Small intestine (tissue), 7 donors: ENCODE measurements at regions not wholly inside any gene's neighbourhood (a gene's known extent, or its start where the extent isn't known, plus 50 kb on each side); places are given as distances from the start of the nearest gene placed in this dataset.
A peak's percentile ranks its signal among the peaks of the same experiment; 100 is the strongest.

ENCODE experiments used
- DNase-seq, 2 donors: peaks; one replicate each; pipeline versions ENCODE4 v3.0.0 to v3.0.0-alpha.2; 2013
- FAIRE-seq: peaks from 2 replicates; lab custom pipeline; 2012; peaks lifted over from hg19 to GRCh38; lab: Jason Lieb, UNC
- H3K27ac ChIP-seq, 3 donors: one replicate each; pipeline ENCODE4 v1.5.1; 2013; ENCODE audit warnings: low read length in 2 of 3, mild to moderate bottlenecking in 2 of 3, control low read depth in 1 of 3, inconsistent platforms in 1 of 3, low read depth in 1 of 3, moderate library complexity in 1 of 3
- H3K27me3 ChIP-seq, 3 donors: one replicate each; pipeline ENCODE4 v1.6.1; 2013; ENCODE audit warnings: low read length in 3 of 3, inconsistent platforms in 1 of 3; ENCODE audit not compliant: control insufficient read depth in 3 of 3, insufficient read depth in 3 of 3
- H3K36me3 ChIP-seq, 3 donors: one replicate each; pipeline ENCODE4 v1.6.1; 2013; ENCODE audit warnings: low read length in 3 of 3, inconsistent platforms in 1 of 3, low read depth in 1 of 3, mild to moderate bottlenecking in 1 of 3, moderate library complexity in 1 of 3; ENCODE audit not compliant: control insufficient read depth in 3 of 3, insufficient read depth in 2 of 3
- H3K4me1 ChIP-seq, 3 donors: one replicate each; pipeline ENCODE4 v1.6.1; 2013; ENCODE audit warnings: low read length in 2 of 3, inconsistent platforms in 1 of 3, low read depth in 1 of 3, mild to moderate bottlenecking in 1 of 3, moderate library complexity in 1 of 3; ENCODE audit not compliant: control insufficient read depth in 3 of 3, insufficient read depth in 2 of 3
- H3K4me3 ChIP-seq, 3 donors: one replicate each; pipeline ENCODE4 v1.5.1; 2013; ENCODE audit warnings: low read length in 3 of 3, control low read depth in 1 of 3, inconsistent platforms in 1 of 3, low read depth in 1 of 3, mild to moderate bottlenecking in 1 of 3, moderate library complexity in 1 of 3
- H3K9me3 ChIP-seq, 2 donors: one replicate each; pipeline ENCODE4 v1.6.1; 2013; ENCODE audit warnings: low read depth in 1 of 2, low read length in 1 of 2; ENCODE audit not compliant: control insufficient read depth in 2 of 2, insufficient read depth in 1 of 2
- WGBS, 3 donors: extraction: QIAGEN DNeasy Blood & Tissue Kit; methylation state at CpG; one replicate each; pipeline ENCODE4 v1.1.7; 2013; 5-methylcytosine and 5-hydroxymethylcytosine counted together
- donor health status: healthy with polysubstance abuse.
- donor health status: control.
- donor health status: control.
- donor health status: Bipolar disorder and iron deficiency.
- donor health status: healthy.

GRCh38 chr20:51230727-51231126, 207.8 kb upstream of the KCNG1 start:
- FAIRE-seq (no peak), DNase-seq (no peak)
- Histone ChIP-seq H3K27ac (no peak overlapping the region), H3K36me3 (no peaks in the 10 kb centered on the region), H3K4me1 (no peaks in the 10 kb centered on the region), H3K27me3 (peaks cover 0 to 24% (median 7%) of the 10 kb centered on the region in 3 donors), H3K9me3 (no peaks in the 10 kb centered on the region), H3K4me3 (no peak overlapping the region)
- 37 to 49% (median 47%) methylated on average over 11 of the region's 11 CpGs for WGBS, 3 donors

GRCh38 chr20:51228763-51229162, 205.9 kb upstream of the KCNG1 start:
- no peak for FAIRE-seq
- H3K27me3 ChIP-seq = peaks cover 0 to 28% (median 7%) of the 10 kb centered on the region in 3 donors

DNA sequence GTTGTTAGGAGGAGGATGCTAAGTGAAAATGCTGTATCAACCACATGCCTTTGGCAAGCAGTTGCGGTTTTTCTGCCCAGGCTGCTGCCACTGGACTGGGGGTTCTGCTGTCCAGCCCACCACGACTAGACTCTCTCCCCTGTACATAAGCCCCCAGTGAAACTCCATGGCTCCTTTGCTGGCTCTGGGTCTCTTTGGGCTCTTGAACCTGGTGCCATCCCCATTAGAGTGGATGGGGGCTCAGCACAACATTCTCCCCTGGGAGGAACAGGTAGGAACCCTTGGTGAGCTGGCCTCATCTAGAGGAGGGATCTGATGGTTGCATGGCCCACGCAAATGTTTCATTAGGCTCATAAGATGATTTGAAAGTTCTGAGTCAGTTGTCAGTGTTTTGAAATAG, 204.8 kb upstream of the KCNG1 start:
- Histone ChIP-seq H3K4me1 (no peaks in the 10 kb centered on the region), H3K36me3 (no peaks in the 10 kb centered on the region), H3K27ac (no peak overlapping the region), H3K27me3 (peaks cover 0 to 34% (median 9%) of the 10 kb centered on the region in 3 donors), H3K9me3 (peaks cover 0 to 2% of the 10 kb centered on the region in 2 donors), H3K4me3 (no peak overlapping the region)
- 76 to 83% (median 80%) methylated on average over 3 of the region's 3 CpGs for WGBS, 3 donors
- no peak for FAIRE-seq
- DNase-seq = no peak

More at GRCh38 chr20:51228763-51229162, 205.9 kb upstream of the KCNG1 start:
- Histone ChIP-seq H3K4me1 (no peaks in the 10 kb centered on the region), H3K9me3 (peaks cover 0 to 2% of the 10 kb centered on the region in 2 donors), H3K4me3 (no peak overlapping the region), H3K27ac (no peak overlapping the region), H3K36me3 (no peaks in the 10 kb centered on the region)
- DNase-seq = no peak

DNA sequence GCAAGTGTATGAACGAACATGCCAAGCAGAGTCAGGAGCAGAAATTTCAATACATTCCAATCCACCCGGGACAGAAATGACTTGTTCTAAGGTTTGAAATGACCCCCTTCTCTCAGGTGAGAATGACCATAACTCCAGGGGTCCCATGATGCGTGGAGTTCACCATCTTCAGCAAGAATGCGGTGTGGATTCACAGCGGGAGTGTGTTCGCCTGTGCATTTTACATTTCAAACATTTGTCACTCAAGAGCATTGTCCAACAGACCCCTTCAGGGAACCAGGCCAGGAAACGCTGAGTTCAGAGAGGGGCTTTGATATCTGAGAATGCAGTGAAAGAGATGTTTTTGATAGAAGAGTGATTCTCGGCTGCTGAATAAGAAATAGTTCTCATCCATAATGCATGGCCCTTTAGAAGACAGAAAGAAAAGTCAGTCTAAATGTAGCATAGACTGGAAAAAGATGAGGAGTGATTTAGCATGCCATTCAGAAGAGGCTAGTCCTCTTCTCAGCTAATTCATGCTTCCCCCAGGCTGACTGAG, 200.3 kb upstream of the KCNG1 start:
- Histone ChIP-seq H3K4me3 (no peak overlapping the region), H3K27me3 (peaks cover 0 to 46% (median 13%) of the 10 kb centered on the region in 3 donors), H3K4me1 (no peaks in the 10 kb centered on the region), H3K27ac (no peak overlapping the region), H3K9me3 (peaks cover 0 to 2% of the 10 kb centered on the region in 2 donors), H3K36me3 (no peaks in the 10 kb centered on the region)
- 44 to 64% (median 58%) methylated on average over 8 of the region's 8 CpGs for WGBS, 3 donors
- DNase-seq = no peak
- FAIRE-seq = no peak

GRCh38 chr20:51221791-51222408, 199.0 kb upstream of the KCNG1 start:
- Histone ChIP-seq H3K36me3 (no peaks in the 10 kb centered on the region), H3K9me3 (peaks cover 0 to 13% of the 10 kb centered on the region in 2 donors), H3K27me3 (peaks cover 0 to 44% (median 13%) of the 10 kb centered on the region in 3 donors), H3K4me3 (no peak overlapping the region), H3K4me1 (no peaks in the 10 kb centered on the region), H3K27ac (no peak overlapping the region)
- 8 to 17% (median 8%) methylated on average over 15 of the region's 15 CpGs for WGBS, 3 donors
- FAIRE-seq = no peak
- DNase-seq = peak; percentile 37 to 54

DNA sequence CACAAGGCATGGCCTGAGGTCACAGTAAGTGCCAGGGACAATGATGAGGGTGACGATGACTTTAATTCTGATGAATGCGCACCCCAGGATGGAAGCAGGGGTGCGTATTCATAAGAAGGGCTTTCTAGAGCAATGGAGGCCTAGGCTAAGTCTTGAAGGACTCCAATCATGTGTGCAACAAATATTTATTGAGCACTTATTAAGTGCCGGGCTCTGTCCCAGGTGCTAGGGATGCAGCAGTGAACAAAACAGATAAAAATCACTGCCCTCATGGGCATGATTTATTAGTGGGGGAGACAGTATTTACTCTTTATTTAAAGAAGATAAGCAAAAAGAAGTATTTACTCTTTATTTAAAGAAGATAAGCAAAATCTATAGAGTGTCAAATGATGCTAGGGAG, 198.2 kb upstream of the KCNG1 start:
- DNase-seq (no peak), FAIRE-seq (no peak)
- no peak overlapping the region for H3K27ac ChIP-seq
- peaks cover 0 to 15% of the 10 kb centered on the region in 2 donors for H3K9me3 ChIP-seq
- 67 to 78% (median 72%) methylated on average over 4 of the region's 4 CpGs for WGBS, 3 donors
- no peaks in the 10 kb centered on the region for H3K36me3 ChIP-seq
- peaks cover 0 to 44% (median 13%) of the 10 kb centered on the region in 3 donors for H3K27me3 ChIP-seq
- H3K4me1 ChIP-seq = no peaks in the 10 kb centered on the region
- H3K4me3 ChIP-seq = no peak overlapping the region

GRCh38 chr20:51220293-51220706, 197.4 kb upstream of the KCNG1 start:
- DNase-seq = peak; percentile 23 to 41
- 27% methylated on average over 15 of the region's 15 CpGs for WGBS, 3 donors
- Histone ChIP-seq H3K9me3 (peaks cover 0 to 15% of the 10 kb centered on the region in 2 donors), H3K27me3 (peaks cover 0 to 44% (median 15%) of the 10 kb centered on the region in 3 donors), H3K4me1 (no peaks in the 10 kb centered on the region), H3K4me3 (no peak overlapping the region), H3K36me3 (no peaks in the 10 kb centered on the region), H3K27ac (no peak overlapping the region)
- no peak for FAIRE-seq

- peaks cover 0 to 44% (median 18%) of the 10 kb centered on the region in 3 donors for H3K27me3 ChIP-seq
- FAIRE-seq = no peak
- 81 to 96% (median 84%) methylated on average over 1 of the region's 1 CpG for WGBS, 3 donors
Observed at GRCh38 chr20:51219544-51219943, 196.6 kb upstream of the KCNG1 start.

More at GRCh38 chr20:51219544-51219943, 196.6 kb upstream of the KCNG1 start:
- H3K27ac ChIP-seq = no peak overlapping the region
- H3K36me3 ChIP-seq = no peaks in the 10 kb centered on the region
- no peak overlapping the region for H3K4me3 ChIP-seq
- H3K4me1 ChIP-seq = no peaks in the 10 kb centered on the region
- H3K9me3 ChIP-seq = peaks cover 0 to 13% of the 10 kb centered on the region in 2 donors
- DNase-seq = no peak
